Chondrocyte (in vitro differentiated cells): ENCODE measurements at regions not wholly inside any gene's neighbourhood (a gene's known extent, or its start where the extent isn't known, plus 50 kb on each side); places are given as distances from the start of the nearest gene placed in this dataset.

ENCODE experiments used
- DNase-seq: peaks from one replicate; pipeline ENCODE4 v3.0.0; 2021; ENCODE audit warnings: mixed read lengths, low spot score
- H3K27ac Mint-ChIP-seq: one replicate; pipeline ENCODE4 v1.8.0; 2021; ENCODE audit warnings: mild to moderate bottlenecking, moderate library complexity, mixed read lengths; ENCODE audit not compliant: unreplicated experiment
- H3K27me3 Mint-ChIP-seq: 2 replicates; pipeline ENCODE4 v1.8.0; 2021; ENCODE audit warnings: low read depth, mixed read lengths
- H3K36me3 Mint-ChIP-seq: 2 replicates; pipeline ENCODE4 v1.8.0; 2021; ENCODE audit warnings: low read depth, mixed read lengths
- H3K4me1 Mint-ChIP-seq: 2 replicates; pipeline ENCODE4 v1.8.0; 2021; ENCODE audit warnings: low read depth, mild to moderate bottlenecking, mixed read lengths
- H3K4me3 Mint-ChIP-seq: one replicate; pipeline ENCODE4 v1.8.0; 2021; ENCODE audit warnings: mild to moderate bottlenecking, moderate library complexity, mixed read lengths; ENCODE audit not compliant: unreplicated experiment
- H3K9me3 Mint-ChIP-seq: 2 replicates; pipeline ENCODE4 v1.8.0; 2021; ENCODE audit warnings: low read depth, mixed read lengths
- TF ChIP-seq, protein P1 (sequence below): fragments of 200-600 bp; sonication (generic); IDR thresholded peaks from 2 replicates; pipeline ENCODE4 v1.5.0; 2021; ENCODE audit warnings: antibody characterized with exemption, mild to moderate bottlenecking, moderate library complexity

DNA sequence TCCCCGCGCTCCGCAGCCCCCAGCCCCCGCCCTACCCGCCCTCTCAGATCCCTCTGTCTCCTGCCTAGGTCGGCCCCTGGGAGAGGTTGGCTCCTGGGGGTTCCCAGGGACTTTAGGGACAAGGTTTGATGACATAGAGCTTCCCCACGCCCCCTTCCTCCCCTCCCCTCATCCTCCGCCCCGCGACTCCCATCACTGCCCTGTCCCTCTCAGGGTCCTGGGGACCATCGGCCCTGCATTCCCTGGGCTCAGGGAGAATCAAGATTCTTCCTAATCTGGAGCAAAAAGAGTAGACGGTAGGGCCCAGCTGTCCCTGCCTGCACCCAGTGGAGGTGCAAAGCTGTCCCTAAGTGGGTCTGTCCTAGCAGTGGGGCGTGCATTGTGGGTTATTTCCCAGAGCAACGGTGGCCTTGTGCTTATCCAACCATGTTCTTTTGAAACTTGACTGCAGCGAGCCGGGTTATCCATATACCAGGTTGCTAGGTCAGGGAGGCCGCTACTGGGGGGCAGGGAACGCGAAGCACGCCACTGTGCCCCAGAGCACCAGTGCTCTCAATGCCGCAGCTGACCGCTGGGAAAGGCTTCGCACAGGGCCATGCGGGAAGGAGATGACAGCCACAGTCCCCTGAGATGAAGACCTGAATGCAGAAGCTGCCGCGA lies 124.4 kb upstream of the PRMT8 start:
- Mint-ChIP-seq H3K4me3 (peak overlapping the region; percentile 32), H3K27ac (no peak overlapping the region), H3K4me1 (peaks cover 3% of the 10 kb centered on the region), H3K9me3 (no peaks in the 10 kb centered on the region), H3K27me3 (peaks cover 37% of the 10 kb centered on the region), H3K36me3 (no peaks in the 10 kb centered on the region)
- DNase-seq = no peak
- TF ChIP-seq, protein P1, sequence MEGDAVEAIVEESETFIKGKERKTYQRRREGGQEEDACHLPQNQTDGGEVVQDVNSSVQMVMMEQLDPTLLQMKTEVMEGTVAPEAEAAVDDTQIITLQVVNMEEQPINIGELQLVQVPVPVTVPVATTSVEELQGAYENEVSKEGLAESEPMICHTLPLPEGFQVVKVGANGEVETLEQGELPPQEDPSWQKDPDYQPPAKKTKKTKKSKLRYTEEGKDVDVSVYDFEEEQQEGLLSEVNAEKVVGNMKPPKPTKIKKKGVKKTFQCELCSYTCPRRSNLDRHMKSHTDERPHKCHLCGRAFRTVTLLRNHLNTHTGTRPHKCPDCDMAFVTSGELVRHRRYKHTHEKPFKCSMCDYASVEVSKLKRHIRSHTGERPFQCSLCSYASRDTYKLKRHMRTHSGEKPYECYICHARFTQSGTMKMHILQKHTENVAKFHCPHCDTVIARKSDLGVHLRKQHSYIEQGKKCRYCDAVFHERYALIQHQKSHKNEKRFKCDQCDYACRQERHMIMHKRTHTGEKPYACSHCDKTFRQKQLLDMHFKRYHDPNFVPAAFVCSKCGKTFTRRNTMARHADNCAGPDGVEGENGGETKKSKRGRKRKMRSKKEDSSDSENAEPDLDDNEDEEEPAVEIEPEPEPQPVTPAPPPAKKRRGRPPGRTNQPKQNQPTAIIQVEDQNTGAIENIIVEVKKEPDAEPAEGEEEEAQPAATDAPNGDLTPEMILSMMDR = no peak

DNA sequence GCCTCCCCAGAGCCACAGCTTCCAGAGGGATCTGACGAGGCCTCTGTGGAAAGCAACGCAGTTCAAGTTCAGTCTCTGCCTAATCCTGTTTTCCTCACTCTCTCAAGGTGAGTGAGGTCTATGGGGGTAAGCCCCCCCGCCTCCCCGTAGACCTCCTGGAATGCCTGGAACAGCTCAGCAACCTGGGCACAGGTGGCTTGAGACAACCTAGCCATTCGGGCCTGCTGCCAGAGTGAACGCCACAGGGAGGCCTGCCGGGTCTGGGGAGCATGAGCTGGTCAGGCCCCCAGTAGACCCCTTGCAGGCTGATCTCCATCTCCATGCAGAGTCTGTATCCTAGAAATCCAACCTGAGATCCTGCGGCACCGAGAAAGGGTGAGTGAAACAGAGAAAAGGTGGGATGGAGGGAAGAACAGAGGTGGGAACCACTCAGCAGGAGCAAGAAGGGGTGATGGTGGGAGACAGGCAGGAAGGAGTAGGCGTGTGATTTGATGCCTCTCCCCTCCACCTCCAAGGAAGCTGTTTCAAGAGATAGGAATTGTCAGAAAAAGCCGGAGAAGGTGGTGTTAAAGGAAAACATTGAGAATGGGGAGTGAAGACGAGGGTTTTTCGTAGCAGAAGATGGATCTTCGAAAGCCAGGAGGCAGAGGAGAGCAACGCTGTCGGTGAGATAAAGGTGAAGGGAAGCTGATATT lies 123.1 kb upstream of the PRMT8 start:
- peaks cover 46% of the 10 kb centered on the region for H3K27me3 Mint-ChIP-seq
- no peaks in the 10 kb centered on the region for H3K36me3 Mint-ChIP-seq
- H3K4me1 Mint-ChIP-seq = peaks cover 3% of the 10 kb centered on the region
- TF ChIP-seq, protein P1 = no peak
- H3K27ac Mint-ChIP-seq = no peak overlapping the region
- no peak overlapping the region for H3K4me3 Mint-ChIP-seq
- H3K9me3 Mint-ChIP-seq = no peaks in the 10 kb centered on the region
- DNase-seq = no peak

DNA sequence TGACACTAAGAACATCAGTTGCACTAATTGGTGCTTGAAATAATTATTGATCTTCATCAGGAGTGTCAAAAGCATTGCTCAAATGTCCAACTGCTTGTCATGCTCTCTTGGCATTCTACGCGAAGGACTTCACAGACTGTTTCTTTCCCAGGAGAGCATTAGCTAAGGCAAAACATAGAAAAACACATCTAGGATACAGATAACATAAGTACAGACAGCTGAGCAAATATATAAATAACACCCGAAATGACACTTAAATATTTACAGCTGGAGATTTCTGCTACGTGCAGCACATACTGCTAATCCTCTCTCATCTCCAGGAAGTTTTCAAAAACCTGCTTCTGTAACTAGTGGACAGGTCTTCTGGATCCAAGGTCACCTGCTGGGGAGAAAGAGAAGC lies 120.0 kb upstream of the PRMT8 start:
- no peaks in the 10 kb centered on the region for H3K36me3 Mint-ChIP-seq
- DNase-seq = no peak
- H3K4me3 Mint-ChIP-seq = no peak overlapping the region
- no peaks in the 10 kb centered on the region for H3K9me3 Mint-ChIP-seq
- TF ChIP-seq, protein P1 = no peak
- peaks cover 25% of the 10 kb centered on the region for H3K27me3 Mint-ChIP-seq
- no peaks in the 10 kb centered on the region for H3K4me1 Mint-ChIP-seq
- no peak overlapping the region for H3K27ac Mint-ChIP-seq

DNA sequence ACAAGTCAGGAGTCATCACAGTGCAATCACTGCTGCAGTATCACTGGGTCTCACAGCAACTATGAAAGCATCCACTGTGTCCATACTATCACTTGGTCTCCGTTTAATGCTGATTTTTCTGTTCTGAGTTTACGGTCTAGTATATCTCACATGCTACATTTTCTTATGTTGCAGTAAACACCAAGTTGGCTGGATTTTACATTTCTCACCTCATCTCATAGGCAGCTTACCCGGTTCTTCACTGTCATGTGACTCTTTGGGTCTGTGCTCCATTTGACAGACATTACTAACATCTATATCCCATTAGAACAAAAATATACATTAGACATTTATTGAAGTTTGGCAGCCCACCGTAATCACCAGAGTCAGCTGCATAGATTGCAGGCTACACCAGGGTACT lies 115.7 kb upstream of the PRMT8 start:
- no peak overlapping the region for H3K27ac Mint-ChIP-seq
- DNase-seq = no peak
- H3K36me3 Mint-ChIP-seq = no peaks in the 10 kb centered on the region
- no peak overlapping the region for H3K4me3 Mint-ChIP-seq
- H3K9me3 Mint-ChIP-seq = no peaks in the 10 kb centered on the region
- TF ChIP-seq, protein P1 = no peak
- peaks cover 33% of the 10 kb centered on the region for H3K27me3 Mint-ChIP-seq
- no peaks in the 10 kb centered on the region for H3K4me1 Mint-ChIP-seq

DNA sequence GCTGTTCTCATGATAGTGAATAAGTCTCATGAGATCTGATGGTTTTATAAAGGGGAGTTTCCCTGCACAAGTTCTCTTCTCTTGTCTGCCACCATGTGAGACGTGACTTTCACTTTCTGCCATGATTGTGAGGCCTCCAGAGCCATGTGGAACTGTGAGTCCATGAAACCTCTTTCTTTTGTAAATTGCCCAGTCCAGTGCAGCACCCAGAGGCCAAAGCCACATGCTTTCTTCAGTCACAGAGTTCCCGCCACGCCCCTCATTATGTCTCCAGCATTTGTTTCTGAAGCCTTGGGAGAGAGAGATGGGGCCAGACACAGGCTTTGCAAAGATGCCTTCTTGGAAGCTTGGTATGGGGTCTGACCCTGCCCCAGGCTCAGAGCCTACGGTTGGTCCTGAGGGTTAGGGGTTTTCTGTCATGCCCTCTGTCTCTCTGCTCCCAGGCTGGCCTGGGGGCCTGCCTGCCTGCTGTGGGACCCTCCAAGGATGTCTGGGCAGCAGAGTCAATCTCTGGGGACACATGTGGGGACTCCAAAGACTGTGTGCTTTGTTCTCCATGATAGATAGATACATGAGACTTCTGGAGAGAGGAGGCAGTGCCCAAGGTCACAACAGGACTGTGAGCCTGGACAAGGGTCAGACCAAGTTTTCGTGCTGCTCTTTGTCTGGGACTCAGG lies 114.1 kb upstream of the PRMT8 start:
- no peaks in the 10 kb centered on the region for H3K36me3 Mint-ChIP-seq
- H3K27ac Mint-ChIP-seq = no peak overlapping the region
- H3K9me3 Mint-ChIP-seq = no peaks in the 10 kb centered on the region
- H3K4me1 Mint-ChIP-seq = no peaks in the 10 kb centered on the region
- H3K4me3 Mint-ChIP-seq = no peak overlapping the region
- peaks cover 32% of the 10 kb centered on the region for H3K27me3 Mint-ChIP-seq
- TF ChIP-seq, protein P1 = no peak
- no peak for DNase-seq
